H1 (cell line): ENCODE measurements at regions not wholly inside any gene's neighbourhood (a gene's known extent, or its start where the extent isn't known, plus 50 kb on each side); places are given as distances from the start of the nearest gene placed in this dataset.

Experiments
- CTCF ChIA-PET: fragments of 300-600 bp; sonication (Branson Sonifier 250); formaldehyde crosslinking; loops from one replicate; lab custom pipeline; 2021; ENCODE audit not compliant: partially characterized antibody; lab: Charles Lee
- POLR2A ChIA-PET: fragments of 300-600 bp; sonication (Branson Sonifier 250); formaldehyde crosslinking; loops from one replicate; lab custom pipeline; 2021; ENCODE audit warnings: inconsistent platforms; ENCODE audit not compliant: partially characterized antibody; lab: Charles Lee
- DNase-seq, 2 experiments: peaks; one replicate each; pipeline versions ENCODE4 v3.0.0 to v3.0.0-alpha.2; 2010 to 2022; ENCODE audit warnings: low spot score in 2 of 2, low read depth in 1 of 2, mixed read lengths in 1 of 2
- FAIRE-seq: peaks from 2 replicates; lab custom pipeline; 2011; peaks lifted over from hg19 to GRCh38; lab: Jason Lieb, UNC
- H2AFZ ChIP-seq: 2 replicates; pipeline ENCODE4 v1.8.1; 2012; ENCODE audit warnings: low read length, inconsistent platforms
- H2AK5ac ChIP-seq: 2 replicates; pipeline ENCODE4 v1.6.1; 2013; ENCODE audit warnings: low read depth, low read length
- H2BK120ac ChIP-seq: replicated peaks from 2 replicates; pipeline ENCODE3; 2013; ENCODE audit warnings: low read depth, low read length, inconsistent platforms
- H2BK12ac ChIP-seq: 2 replicates; pipeline ENCODE4 v1.6.1; 2013; ENCODE audit warnings: low read depth, low read length
- H2BK15ac ChIP-seq: 2 replicates; pipeline ENCODE4 v1.6.1; 2013; ENCODE audit warnings: low read length
- H2BK20ac ChIP-seq: 2 replicates; pipeline ENCODE4 v1.6.1; 2013; ENCODE audit warnings: low read length
- H2BK5ac ChIP-seq: 2 replicates; pipeline ENCODE4 v1.6.1; 2013; ENCODE audit warnings: low read depth, low read length
- H3K14ac ChIP-seq: 2 replicates; pipeline ENCODE4 v1.6.1; 2013; ENCODE audit warnings: inconsistent platforms; ENCODE audit not compliant: insufficient read length
- H3K18ac ChIP-seq: 2 replicates; pipeline ENCODE4 v1.6.1; 2013; ENCODE audit warnings: low read length; ENCODE audit errors: extremely low read depth
- H3K23ac ChIP-seq: 2 replicates; pipeline ENCODE4 v1.6.1; 2013; ENCODE audit warnings: inconsistent platforms; ENCODE audit not compliant: insufficient read length
- H3K23me2 ChIP-seq: 2 replicates; pipeline ENCODE4 v1.6.1; 2013; ENCODE audit warnings: low read depth, low read length
- H3K27ac ChIP-seq: 2 replicates; pipeline ENCODE4 v1.6.1; 2011; ENCODE audit warnings: low read depth, low read length, inconsistent platforms
- H3K27me3 ChIP-seq, 4 experiments: replicated peaks in 1 of 4; 1 replicate in 1 of 4; 2 replicates in 3 of 4; pipeline versions ENCODE4 v1.6.1 to v1.8.1; 2011 to 2013; ENCODE audit warnings: low read length in 3 of 4, mild to moderate bottlenecking in 3 of 4, inconsistent platforms in 2 of 4, mixed read lengths in 2 of 4, moderate library complexity in 1 of 4; ENCODE audit not compliant: control insufficient read depth in 3 of 4, insufficient read depth in 3 of 4; ENCODE audit errors: extremely low read depth in 1 of 4
- H3K36me3 ChIP-seq, 4 experiments: 2 replicates each; pipeline versions ENCODE4 v1.6.1 to v1.8.1; 2011 to 2013; ENCODE audit warnings: mild to moderate bottlenecking in 4 of 4, low read length in 3 of 4, moderate library complexity in 2 of 4, control low read depth in 1 of 4, inconsistent platforms in 1 of 4; ENCODE audit not compliant: insufficient read depth in 4 of 4, control insufficient read depth in 2 of 4
- H3K4ac ChIP-seq: replicated peaks from 2 replicates; pipeline ENCODE3; 2013; ENCODE audit warnings: low read length, low read depth, mixed read lengths, inconsistent platforms; ENCODE audit not compliant: insufficient read length
- H3K4me1 ChIP-seq, 4 experiments: replicated peaks in 1 of 4; 1 replicate in 1 of 4; 2 replicates in 3 of 4; pipeline versions ENCODE4 v1.6.1 to v1.8.1; 2011 to 2013; ENCODE audit warnings: low read length in 3 of 4, inconsistent platforms in 2 of 4, mixed read lengths in 1 of 4; ENCODE audit not compliant: insufficient read depth in 4 of 4, control insufficient read depth in 3 of 4
- H3K4me2 ChIP-seq, 2 experiments: 2 replicates each; pipeline versions ENCODE4 v1.6.1 to v1.8.1; 2011 to 2013; ENCODE audit warnings: low read depth in 2 of 2, low read length in 2 of 2, control low read depth in 1 of 2, inconsistent platforms in 1 of 2, mild to moderate bottlenecking in 1 of 2; ENCODE audit not compliant: insufficient read depth in 1 of 2
- H3K4me3 ChIP-seq, 4 experiments: fragments of 200-600, 300-600 bp in 1 of 4; sonication (generic), shearing (Covaris generic), sonication (Bioruptor Twin) in 1 of 4; 2 replicates each; pipeline versions ENCODE4 v1.5.1 to v1.8.1; 2011 to 2016; ENCODE audit warnings: low read length in 4 of 4, low read depth in 3 of 4, control low read depth in 2 of 4, inconsistent platforms in 2 of 4, mild to moderate bottlenecking in 2 of 4, mixed read lengths in 1 of 4, moderate library complexity in 1 of 4; ENCODE audit not compliant: insufficient read depth in 2 of 4; ENCODE audit errors: extremely low read depth in 1 of 4
- H3K56ac ChIP-seq: replicated peaks from 2 replicates; pipeline ENCODE3; 2013; ENCODE audit warnings: low read depth, mild to moderate bottlenecking, mixed read lengths, low read length, inconsistent platforms; ENCODE audit not compliant: insufficient read length
- H3K79me1 ChIP-seq: 2 replicates; pipeline ENCODE4 v1.6.1; 2013; ENCODE audit warnings: low read depth, low read length, control low read depth
- H3K79me2 ChIP-seq, 2 experiments: 2 replicates each; pipeline versions ENCODE4 v1.6.1 to v1.8.1; 2012 to 2013; ENCODE audit warnings: low read length in 2 of 2, mild to moderate bottlenecking in 2 of 2, inconsistent platforms in 1 of 2; ENCODE audit not compliant: insufficient read depth in 2 of 2, control insufficient read depth in 1 of 2
- H3K9ac ChIP-seq, 4 experiments: replicated peaks in 1 of 4; 1 replicate in 1 of 4; 2 replicates in 3 of 4; pipeline versions ENCODE4 v1.6.1 to v1.8.1; 2011 to 2013; ENCODE audit warnings: low read depth in 3 of 4, low read length in 3 of 4, control low read depth in 2 of 4, mild to moderate bottlenecking in 2 of 4, moderate library complexity in 2 of 4, inconsistent platforms in 1 of 4; ENCODE audit errors: extremely low read depth in 1 of 4
- H3K9me3 ChIP-seq, 2 experiments: 2 replicates each; pipeline versions ENCODE4 v1.6.1 to v1.8.1; 2012 to 2013; ENCODE audit warnings: mild to moderate bottlenecking in 2 of 2, moderate library complexity in 2 of 2, control low read depth in 1 of 2, inconsistent platforms in 1 of 2, low read depth in 1 of 2, low read length in 1 of 2, mixed read lengths in 1 of 2; ENCODE audit not compliant: insufficient read depth in 2 of 2
- H4K20me1 ChIP-seq, 2 experiments: replicated peaks in 1 of 2; 2 replicates each; pipeline versions ENCODE3 to v1.8.1; 2011 to 2013; ENCODE audit warnings: inconsistent platforms in 2 of 2, low read length in 2 of 2, mild to moderate bottlenecking in 1 of 2; ENCODE audit not compliant: insufficient read depth in 2 of 2, control insufficient read depth in 1 of 2
- H4K5ac ChIP-seq: 2 replicates; pipeline ENCODE4 v1.6.1; 2013; ENCODE audit warnings: low read length, low read depth, mixed read lengths, inconsistent platforms; ENCODE audit not compliant: insufficient read length
- H4K8ac ChIP-seq: 2 replicates; pipeline ENCODE4 v1.8.0; 2013; ENCODE audit warnings: mild to moderate bottlenecking, moderate library complexity, low read length, inconsistent platforms; ENCODE audit not compliant: insufficient read depth; ENCODE audit errors: extremely low read depth
- H4K91ac ChIP-seq: replicated peaks from 2 replicates; pipeline ENCODE3; 2013; ENCODE audit warnings: low read length, mixed read lengths, inconsistent platforms; ENCODE audit not compliant: insufficient read length
- ASH2L ChIP-seq: fragments of 200-600, 300-600 bp; sonication (generic); IDR thresholded peaks from one replicate; pipeline ENCODE4 v1.7.1; 2017; ENCODE audit warnings: low read length
- E2F6 ChIP-seq: IDR thresholded peaks from 2 replicates; pipeline ENCODE4 v1.6.1; 2012; ENCODE audit warnings: inconsistent platforms
- GABPA ChIP-seq: IDR thresholded peaks from 2 replicates; pipeline ENCODE4 v1.6.1; 2011; ENCODE audit warnings: mild to moderate bottlenecking, low read length, moderate library complexity, borderline replicate concordance; ENCODE audit not compliant: insufficient read depth
- KDM4A ChIP-seq: IDR thresholded peaks from one replicate; pipeline ENCODE4 v1.7.1; 2012; ENCODE audit warnings: low read depth, mild to moderate bottlenecking, moderate library complexity, low read length, inconsistent platforms; ENCODE audit not compliant: severe bottlenecking
- RXRA ChIP-seq: IDR thresholded peaks from 2 replicates; pipeline ENCODE4 v1.6.1; 2011; ENCODE audit warnings: low read depth, mild to moderate bottlenecking, low read length, moderate library complexity; ENCODE audit not compliant: insufficient read depth
- TEAD4 ChIP-seq: IDR thresholded peaks from 2 replicates; pipeline ENCODE4 v1.6.1; 2012; ENCODE audit warnings: low read depth, low read length, inconsistent platforms, mixed read lengths
- USF2 ChIP-seq: IDR thresholded peaks from 2 replicates; pipeline ENCODE4 v1.6.1; 2011; ENCODE audit warnings: low read length, improper control_type of control experiment
- WGBS, 2 experiments: shearing (Covaris generic) in 1 of 2; methylation state at CpG; one replicate each; pipeline versions ENCODE4 v1.1.6 to v1.1.7; 2013 to 2015; ENCODE audit warnings: low lambda C conversion rate in 2 of 2, mixed read lengths in 2 of 2, inconsistent platforms in 1 of 2, low coverage in 1 of 2, missing lambda C conversion rate in 1 of 2; ENCODE audit not compliant: insufficient replicate concordance in 2 of 2, insufficient coverage in 1 of 2, insufficient read length in 1 of 2; ENCODE audit errors: extremely low coverage in 1 of 2, missing lambda C conversion rate in 1 of 2; 5-methylcytosine and 5-hydroxymethylcytosine counted together

- Histone ChIP-seq H2AFZ (no peak overlapping the region; the same call in 1 of the 2 replicates), H4K8ac (0 out of 2 replicates have a peak overlapping the region, but pooled peaks have one; percentile 22), H2BK20ac (no peak overlapping the region), H2AK5ac (no peak overlapping the region), H2BK5ac (no peak overlapping the region), H4K5ac (no peak overlapping the region), H3K18ac (no peak overlapping the region), H3K27me3 (no peaks in the 10 kb centered on the region), H3K23me2 (no peaks in the 10 kb centered on the region), H2BK15ac (no peak overlapping the region), H3K9me3 (no peaks in the 10 kb centered on the region; a peak in 1 of 4 replicates), H4K91ac (no peak overlapping the region), H3K9ac (no peak overlapping the region), H3K4me2 (peak overlapping the region; percentile 9 to 62; a peak in 3 of 4 replicates), H3K27ac (no peak overlapping the region), H3K56ac (no peak overlapping the region), H3K4ac (no peak overlapping the region), H3K4me1 (no peaks in the 10 kb centered on the region), H3K4me3 (peak overlapping the region; percentile 8 to 53 (median 20); a peak in 5 of 8 replicates), H4K20me1 (no peaks in the 10 kb centered on the region), H3K14ac (no peak overlapping the region), H3K79me2 (no peaks in the 10 kb centered on the region), H2BK120ac (no peak overlapping the region), H3K79me1 (no peaks in the 10 kb centered on the region), H3K23ac (no peak overlapping the region), H2BK12ac (no peak overlapping the region), H3K36me3 (no peaks in the 10 kb centered on the region)
- TF ChIP-seq ASH2L = peak; percentile 41
- TF ChIP-seq KDM4A = peak; percentile 86
- TF ChIP-seq GABPA = no peak
- peak; percentile 24; the same call in 1 of the 2 replicates for TF ChIP-seq E2F6
- TF ChIP-seq RXRA = no peak
- TF ChIP-seq TEAD4 = no peak
- no peak for TF ChIP-seq USF2
- DNase-seq (no peak), FAIRE-seq (no peak)
- CTCF ChIA-PET = interaction anchor here (0.7 kb wide), 1 partner anchor 20 kb away, joined by 3 read pairs; no protein-coding TSS in a partner anchor
- WGBS, 2 experiments = 57% methylated on average over 38 of the region's 61 CpGs; no CpG with 5 or more reads in 1 of the 2 experiments
- POLR2A ChIA-PET = no interaction called here
Observed at GRCh38 chr4:28117084-28117682, 1256.5 kb downstream of the STIM2 start.
